Gastrocnemius medialis (tissue), 4 donors: ENCODE measurements at regions not wholly inside any gene's neighbourhood (a gene's known extent, or its start where the extent isn't known, plus 50 kb on each side); places are given as distances from the start of the nearest gene placed in this dataset.
"Not testable (repeated sequence)": the region's sequence is repeated elsewhere in the genome, so short reads cannot be mapped to it uniquely, and the experiment has no call there.

Source experiments
- ATAC-seq, 2 donors: fragments of 150-250 bp; one replicate each; pipeline ENCODE4 v1.9.1; 2016
- DNase-seq, 2 donors: peaks; one replicate each; pipeline ENCODE4 v3.0.0-alpha.2; 2019
- H3K27ac ChIP-seq, 4 donors: fragments of 200-600 bp; sonication (generic); 1 replicate in 1 of 4; 2 replicates in 3 of 4; pipeline ENCODE4 v1.5.1; 2016 to 2018; ENCODE audit warnings: mild to moderate bottlenecking in 2 of 4, moderate library complexity in 1 of 4
- H3K27me3 ChIP-seq, 3 donors: fragments of 200-600 bp; sonication (generic) in 2 of 3; 1 replicate in 1 of 3; 2 replicates in 2 of 3; pipeline versions ENCODE4 v1.5.1 to v1.6.0; 2016 to 2019; ENCODE audit warnings: mild to moderate bottlenecking in 1 of 3, moderate library complexity in 1 of 3
- H3K36me3 ChIP-seq, 2 donors: fragments of 200-600 bp; sonication (generic) in 1 of 2; one replicate each; pipeline ENCODE4 v1.5.1; 2017 to 2018
- H3K4me1 ChIP-seq, 2 donors: fragments of 200-600 bp; sonication (generic) in 1 of 2; one replicate each; pipeline ENCODE4 v1.5.1; 2016 to 2017; ENCODE audit warnings: mild to moderate bottlenecking in 2 of 2
- H3K4me3 ChIP-seq, 4 donors: fragments of 200-600 bp; sonication (generic) in 3 of 4; 1 replicate in 1 of 4; 2 replicates in 3 of 4; pipeline ENCODE4 v1.5.1; 2016 to 2019; ENCODE audit warnings: mild to moderate bottlenecking in 2 of 4
- H3K9me3 ChIP-seq, 3 donors: fragments of 200-600 bp; sonication (generic) in 2 of 3; 1 replicate in 1 of 3; 2 replicates in 2 of 3; pipeline ENCODE4 v1.5.1; 2016 to 2019
- POLR2A ChIP-seq, 2 donors: fragments of 450-650 bp; IDR thresholded peaks; one replicate each; pipeline ENCODE4 v1.6.1; 2017; ENCODE audit warnings: antibody characterized with exemption in 2 of 2, mild to moderate bottlenecking in 2 of 2, moderate library complexity in 2 of 2
- in situ Hi-C, 4 donors: fragments of 200-750 bp; cut with MboI; loops; one replicate each; pipeline versions ENCODE4 v1.15.0 to v1.8.0; 2017; ENCODE audit warnings: low sequenced_read_pairs in 4 of 4
- intact Hi-C: fragments of 100-400 bp; cut with DNase I; formaldehyde crosslinking; loops from one replicate; pipeline ENCODE4 v1.15.1; 2023; ENCODE audit warnings: low total_unique reads
- TF ChIP-seq, protein P1 (sequence below), 5 experiments: fragments of 450-650 bp in 3 of 5; fragments of 200-600 bp in 2 of 5; sonication (generic) in 2 of 5; IDR thresholded peaks in 4 of 5; conservative IDR thresholded peaks in 1 of 5; 1 replicate in 4 of 5; 2 replicates in 1 of 5; pipeline ENCODE4 v1.5.1; 2016 to 2019; ENCODE audit warnings: antibody characterized with exemption in 5 of 5, mild to moderate bottlenecking in 3 of 5, moderate library complexity in 3 of 5

DNA sequence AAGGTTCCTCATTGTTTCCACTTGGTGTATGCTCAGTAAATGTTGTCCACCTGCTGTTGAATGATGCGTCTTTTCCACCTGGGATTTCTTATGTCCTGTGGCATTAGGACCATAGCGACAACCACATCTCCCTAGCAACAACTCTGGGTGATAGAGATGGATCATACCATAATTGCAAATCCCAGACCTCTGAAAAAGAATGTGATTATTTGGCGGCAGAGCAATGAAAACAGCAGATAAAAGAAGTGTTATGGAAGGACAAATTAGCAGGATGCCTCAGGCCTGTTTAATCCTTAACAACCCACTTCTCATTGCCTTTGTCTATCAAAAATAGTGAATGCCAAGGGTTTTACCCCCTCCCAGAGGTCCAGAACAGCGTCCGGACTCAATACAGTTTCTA is 278.9 kb downstream of the TSN start:
- DNase-seq (no peak), ATAC-seq (no peak)
- in situ Hi-C loops (no loop called here), intact Hi-C loops (no loop called here)
- H3K4me3 ChIP-seq, result no peak overlapping the region
- no peaks in the 10 kb centered on the region for H3K36me3 ChIP-seq
- H3K9me3 ChIP-seq, result no peaks in the 10 kb centered on the region
- H3K4me1 ChIP-seq, result no peaks in the 10 kb centered on the region
- TF ChIP-seq POLR2A (IDR thresholded peaks at IDR 0.05), result no peak
- TF ChIP-seq, protein P1, sequence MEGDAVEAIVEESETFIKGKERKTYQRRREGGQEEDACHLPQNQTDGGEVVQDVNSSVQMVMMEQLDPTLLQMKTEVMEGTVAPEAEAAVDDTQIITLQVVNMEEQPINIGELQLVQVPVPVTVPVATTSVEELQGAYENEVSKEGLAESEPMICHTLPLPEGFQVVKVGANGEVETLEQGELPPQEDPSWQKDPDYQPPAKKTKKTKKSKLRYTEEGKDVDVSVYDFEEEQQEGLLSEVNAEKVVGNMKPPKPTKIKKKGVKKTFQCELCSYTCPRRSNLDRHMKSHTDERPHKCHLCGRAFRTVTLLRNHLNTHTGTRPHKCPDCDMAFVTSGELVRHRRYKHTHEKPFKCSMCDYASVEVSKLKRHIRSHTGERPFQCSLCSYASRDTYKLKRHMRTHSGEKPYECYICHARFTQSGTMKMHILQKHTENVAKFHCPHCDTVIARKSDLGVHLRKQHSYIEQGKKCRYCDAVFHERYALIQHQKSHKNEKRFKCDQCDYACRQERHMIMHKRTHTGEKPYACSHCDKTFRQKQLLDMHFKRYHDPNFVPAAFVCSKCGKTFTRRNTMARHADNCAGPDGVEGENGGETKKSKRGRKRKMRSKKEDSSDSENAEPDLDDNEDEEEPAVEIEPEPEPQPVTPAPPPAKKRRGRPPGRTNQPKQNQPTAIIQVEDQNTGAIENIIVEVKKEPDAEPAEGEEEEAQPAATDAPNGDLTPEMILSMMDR (IDR thresholded peaks at IDR 0.05 in 4 of 5, conservative IDR thresholded peaks at IDR 0.05 in 1 of 5), result no peak
- H3K27ac ChIP-seq, result no peak overlapping the region
- H3K27me3 ChIP-seq, result no peaks in the 10 kb centered on the region

DNA sequence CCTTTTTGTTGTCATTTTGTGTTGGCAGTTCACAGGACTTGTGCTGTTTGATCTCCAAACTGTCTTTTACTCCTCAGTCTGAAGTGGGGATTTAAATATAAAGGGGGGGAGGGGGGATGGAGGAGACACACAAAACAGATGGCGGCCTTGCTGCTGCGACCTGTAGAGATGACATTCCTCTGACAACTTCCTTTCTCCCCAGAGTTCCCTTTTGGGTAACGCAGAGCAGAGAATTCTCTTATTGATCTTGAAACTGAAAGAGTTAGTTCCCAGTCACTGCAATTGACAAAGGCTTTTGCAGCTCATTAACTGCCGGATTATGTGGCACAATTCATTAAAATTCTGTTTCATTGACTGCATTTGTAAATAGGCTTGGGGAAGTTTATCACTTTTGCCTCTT is 279.3 kb downstream of the TSN start:
- no peak for ATAC-seq
- intact Hi-C loops, result no loop called here
- in situ Hi-C loops, result no loop called here

DNA sequence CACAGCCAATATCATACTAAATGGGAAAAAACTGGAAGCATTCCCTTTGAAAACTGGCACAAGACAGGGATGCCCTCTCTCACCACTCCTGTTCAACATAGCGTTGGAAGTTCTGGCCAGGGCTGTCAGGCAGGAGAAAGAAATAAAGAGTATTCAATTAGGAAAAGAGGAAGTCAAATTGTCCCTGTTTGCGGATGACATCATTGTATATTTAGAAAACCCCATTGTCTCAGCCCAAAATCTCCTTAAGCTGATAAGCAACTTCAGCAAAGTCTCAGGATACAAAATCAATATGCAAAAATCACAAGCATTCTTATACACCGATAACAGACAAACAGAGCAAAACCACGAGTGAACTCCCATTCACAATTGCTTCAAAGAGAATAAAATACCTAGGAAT is 283.4 kb downstream of the TSN start:
- intact Hi-C loops, ATAC-seq, in situ Hi-C loops: not testable (repeated sequence)

More for the DNA sequence above, 279.3 kb downstream of the TSN start:
- Histone ChIP-seq H3K27ac (no peak overlapping the region), H3K4me1 (no peaks in the 10 kb centered on the region), H3K4me3 (no peak overlapping the region), H3K36me3 (no peaks in the 10 kb centered on the region), H3K9me3 (no peaks in the 10 kb centered on the region), H3K27me3 (no peaks in the 10 kb centered on the region)
- TF ChIP-seq POLR2A (IDR thresholded peaks at IDR 0.05), result no peak
- TF ChIP-seq, protein P1 (IDR thresholded peaks at IDR 0.05 in 4 of 5, conservative IDR thresholded peaks at IDR 0.05 in 1 of 5), result no peak
- no peak for DNase-seq

DNA sequence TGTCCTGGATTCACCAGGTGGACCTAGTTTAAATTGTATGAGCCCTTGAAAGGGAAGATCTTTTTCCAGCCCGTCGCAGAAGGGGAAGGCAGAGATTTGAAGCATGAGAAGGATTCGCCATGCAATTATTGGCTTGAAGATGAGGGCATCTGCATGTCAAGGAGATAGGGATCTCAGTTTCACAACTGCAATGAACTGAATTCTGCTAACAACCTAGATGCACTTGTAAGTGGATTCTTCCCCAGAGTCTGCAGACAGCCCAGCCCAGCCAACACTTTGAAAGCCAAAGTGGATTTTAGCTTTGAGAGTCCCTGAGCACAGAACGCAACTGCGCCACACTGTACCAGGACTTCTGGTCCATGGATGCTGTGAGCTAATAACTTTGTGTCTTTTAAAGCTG is 286.0 kb downstream of the TSN start:
- ATAC-seq, result no peak
- DNase-seq, result no peak
- in situ Hi-C loops, result no loop called here
- intact Hi-C loops, result no loop called here
- no peaks in the 10 kb centered on the region for H3K9me3 ChIP-seq
- H3K4me3 ChIP-seq, result no peak overlapping the region
- no peak overlapping the region for H3K27ac ChIP-seq
- H3K36me3 ChIP-seq, result no peaks in the 10 kb centered on the region
- TF ChIP-seq POLR2A (IDR thresholded peaks at IDR 0.05), result no peak
- TF ChIP-seq, protein P1 (IDR thresholded peaks at IDR 0.05 in 4 of 5, conservative IDR thresholded peaks at IDR 0.05 in 1 of 5), result no peak
- H3K27me3 ChIP-seq, result no peaks in the 10 kb centered on the region
- H3K4me1 ChIP-seq, result no peaks in the 10 kb centered on the region

More for the DNA sequence above, 283.4 kb downstream of the TSN start:
- not testable (repeated sequence) for H3K27me3 ChIP-seq, H3K4me1 ChIP-seq, DNase-seq, H3K4me3 ChIP-seq, H3K9me3 ChIP-seq, H3K27ac ChIP-seq, H3K36me3 ChIP-seq

DNA sequence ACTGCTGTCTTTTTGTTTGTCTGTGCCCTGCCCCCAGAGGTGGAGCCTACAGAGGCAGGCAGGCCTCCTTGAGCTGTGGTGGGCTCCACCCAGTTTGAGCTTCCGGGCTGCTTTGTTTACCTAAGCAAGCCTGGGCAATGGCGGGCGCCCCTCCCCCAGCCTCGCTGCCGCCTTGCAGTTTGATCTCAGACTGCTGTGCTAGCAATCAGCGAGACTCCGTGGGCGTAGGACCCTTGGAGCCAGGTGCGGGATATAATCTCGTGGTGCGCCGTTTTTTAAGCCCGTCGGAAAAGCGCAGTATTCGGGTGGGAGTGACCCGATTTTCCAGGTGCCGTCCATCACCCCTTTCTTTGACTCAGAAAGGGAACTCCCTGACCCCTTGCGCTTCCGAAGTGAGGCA is 296.2 kb downstream of the TSN start:
- H3K4me3 ChIP-seq, H3K4me1 ChIP-seq, H3K36me3 ChIP-seq, ATAC-seq, H3K9me3 ChIP-seq, H3K27me3 ChIP-seq, in situ Hi-C loops, DNase-seq, intact Hi-C loops, H3K27ac ChIP-seq: not testable (repeated sequence)

DNA sequence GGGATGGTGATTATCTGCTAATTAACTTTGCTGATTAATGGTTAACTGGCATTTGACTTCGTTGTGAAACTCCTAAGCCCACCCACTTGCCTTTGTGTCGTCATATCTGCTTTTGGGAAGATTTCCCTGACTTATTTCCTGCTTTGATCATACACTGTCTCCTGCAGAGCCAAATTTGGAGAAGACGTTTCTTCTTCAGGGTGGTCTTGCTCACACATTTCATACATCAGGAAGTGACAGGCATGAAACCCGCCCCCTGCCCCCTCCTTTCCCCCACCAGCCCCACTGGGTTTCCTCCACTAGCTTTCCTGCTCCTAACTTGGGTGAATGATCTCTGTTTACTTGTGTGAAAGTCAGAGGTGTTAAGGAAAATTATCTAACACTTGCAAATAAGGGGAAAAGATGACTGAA is 300.1 kb downstream of the TSN start:
- ATAC-seq (no peak), DNase-seq (no peak)
- H3K36me3 ChIP-seq, result no peaks in the 10 kb centered on the region
- H3K4me1 ChIP-seq, result no peaks in the 10 kb centered on the region
- intact Hi-C loops, result no loop called here
- no peak overlapping the region for H3K4me3 ChIP-seq
- H3K9me3 ChIP-seq, result no peaks in the 10 kb centered on the region
- H3K27me3 ChIP-seq, result no peaks in the 10 kb centered on the region
- TF ChIP-seq, protein P1 (IDR thresholded peaks at IDR 0.05 in 4 of 5, conservative IDR thresholded peaks at IDR 0.05 in 1 of 5), result no peak
- TF ChIP-seq POLR2A (IDR thresholded peaks at IDR 0.05), result no peak
- H3K27ac ChIP-seq, result no peak overlapping the region
- in situ Hi-C loops, result no loop called here
